IMR-90 (cell line): ENCODE measurements at regions not wholly inside any gene's neighbourhood (a gene's known extent, or its start where the extent isn't known, plus 50 kb on each side); places are given as distances from the start of the nearest gene placed in this dataset.

Source experiments
- BHLHE40 ChIP-seq: fragments of 150-350 bp; IDR thresholded peaks from 2 replicates; pipeline ENCODE4 v1.6.1; 2016; ENCODE audit warnings: mild to moderate bottlenecking, low read depth, low read length
- CTCF ChIP-seq: conservative IDR thresholded peaks from 2 replicates; pipeline ENCODE4 v1.5.1; 2012; ENCODE audit warnings: mild to moderate bottlenecking, low read depth, low read length, improper control_type of control experiment
- MAFK ChIP-seq: IDR thresholded peaks from 2 replicates; pipeline ENCODE4 v1.6.1; 2012; ENCODE audit warnings: low read depth, low read length, improper control_type of control experiment
- MXI1 ChIP-seq: IDR thresholded peaks from 2 replicates; pipeline ENCODE4 v1.6.1; 2012; ENCODE audit warnings: low read depth, mild to moderate bottlenecking, low read length, moderate library complexity, borderline replicate concordance
- POLR2A ChIP-seq: IDR thresholded peaks from 2 replicates; pipeline ENCODE4 v1.6.1; 2012; ENCODE audit warnings: mild to moderate bottlenecking, low read depth, low read length
- RFX5 ChIP-seq: IDR thresholded peaks from 2 replicates; pipeline ENCODE4 v1.8.0; 2012; ENCODE audit warnings: low read depth, mild to moderate bottlenecking, low read length, moderate library complexity
- SMC3 ChIP-seq: fragments of 150-350 bp; IDR thresholded peaks from 2 replicates; pipeline ENCODE4 v1.6.1; 2016; ENCODE audit warnings: low read depth, mild to moderate bottlenecking, antibody characterized with exemption, low read length, moderate library complexity
- TF ChIP-seq, protein P1 (sequence below): fragments of 150-350 bp; IDR thresholded peaks from 2 replicates; pipeline ENCODE4 v1.6.1; 2016; ENCODE audit warnings: low read depth, mild to moderate bottlenecking, low read length, moderate library complexity, borderline replicate concordance
- TF ChIP-seq, protein P2 (sequence below): fragments of 150-350 bp; IDR thresholded peaks from 2 replicates; pipeline ENCODE4 v1.6.1; 2017; ENCODE audit warnings: mild to moderate bottlenecking, antibody characterized with exemption, low read length, low read depth

GRCh38 chr2:19712850-19713249 lies 188.9 kb downstream of the TTC32 start:
- TF ChIP-seq CTCF (no peak), SMC3 (no peak), POLR2A (no peak), MXI1 (no peak), RFX5 (no peak), BHLHE40 (no peak), MAFK (no peak)
- TF ChIP-seq, protein P1, sequence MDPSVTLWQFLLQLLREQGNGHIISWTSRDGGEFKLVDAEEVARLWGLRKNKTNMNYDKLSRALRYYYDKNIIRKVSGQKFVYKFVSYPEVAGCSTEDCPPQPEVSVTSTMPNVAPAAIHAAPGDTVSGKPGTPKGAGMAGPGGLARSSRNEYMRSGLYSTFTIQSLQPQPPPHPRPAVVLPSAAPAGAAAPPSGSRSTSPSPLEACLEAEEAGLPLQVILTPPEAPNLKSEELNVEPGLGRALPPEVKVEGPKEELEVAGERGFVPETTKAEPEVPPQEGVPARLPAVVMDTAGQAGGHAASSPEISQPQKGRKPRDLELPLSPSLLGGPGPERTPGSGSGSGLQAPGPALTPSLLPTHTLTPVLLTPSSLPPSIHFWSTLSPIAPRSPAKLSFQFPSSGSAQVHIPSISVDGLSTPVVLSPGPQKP: no peak
- TF ChIP-seq, protein P2, sequence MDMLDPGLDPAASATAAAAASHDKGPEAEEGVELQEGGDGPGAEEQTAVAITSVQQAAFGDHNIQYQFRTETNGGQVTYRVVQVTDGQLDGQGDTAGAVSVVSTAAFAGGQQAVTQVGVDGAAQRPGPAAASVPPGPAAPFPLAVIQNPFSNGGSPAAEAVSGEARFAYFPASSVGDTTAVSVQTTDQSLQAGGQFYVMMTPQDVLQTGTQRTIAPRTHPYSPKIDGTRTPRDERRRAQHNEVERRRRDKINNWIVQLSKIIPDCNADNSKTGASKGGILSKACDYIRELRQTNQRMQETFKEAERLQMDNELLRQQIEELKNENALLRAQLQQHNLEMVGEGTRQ: no peak
